ENCODE measurements at regions not wholly inside any gene's neighbourhood (a gene's known extent, or its start where the extent isn't known, plus 50 kb on each side); places are given as distances from the start of the nearest gene placed in this dataset.

DNA sequence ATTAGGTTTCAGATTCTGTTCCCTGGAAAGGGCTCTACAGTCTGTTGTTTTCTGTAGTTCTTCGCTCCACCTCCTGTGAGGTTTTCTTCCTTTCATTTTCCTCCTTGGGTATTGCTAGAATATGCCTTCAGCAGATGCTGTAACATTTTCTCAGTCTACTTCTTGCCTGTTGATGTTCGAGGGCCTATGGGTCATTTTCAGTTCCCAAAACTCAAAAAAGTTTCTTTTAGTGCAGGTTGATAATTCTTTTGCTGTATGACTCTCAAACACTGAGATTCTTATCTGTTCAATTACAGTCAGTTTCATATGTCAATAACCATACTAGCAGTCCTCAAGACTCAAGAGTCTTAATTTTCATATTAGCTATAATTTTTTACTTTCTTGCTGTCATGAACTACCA is 268.3 kb downstream of the RFC3 start:
- Histone ChIP-seq H3K27ac (ENCODE audit: low read length) (peak overlapping the region; percentile 74), H3K4me2 (ENCODE audit: low read length) (peak overlapping the region; percentile 23)

DNA sequence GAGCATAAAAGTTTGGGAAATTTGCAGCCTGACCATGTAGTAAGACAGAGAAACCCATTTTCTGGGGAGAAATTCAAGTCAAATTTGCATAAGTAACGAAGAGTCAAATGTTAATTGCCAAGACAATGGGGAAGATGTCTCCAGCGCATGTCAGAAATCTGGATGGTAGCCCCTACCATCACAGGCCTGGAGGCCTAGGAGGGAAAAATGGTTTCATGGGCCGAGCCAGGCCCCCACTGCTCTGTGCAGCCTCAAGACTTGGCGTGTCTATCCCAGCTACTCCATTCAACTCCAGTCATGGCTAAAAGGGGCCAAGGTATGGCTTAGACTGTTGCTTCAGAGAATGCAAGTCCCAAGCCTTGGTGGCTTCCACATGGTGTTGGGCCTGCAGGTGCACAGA is 269.8 kb downstream of the RFC3 start:
- Histone ChIP-seq H3K27me3 (ENCODE audit: low read depth, low read length) (no peaks in the 10 kb centered on the region), H3K9ac (ENCODE audit: low read length) (no peak overlapping the region), H3K36me3 (replicated peaks; ENCODE audit: low read depth, low read length) (peaks cover 9% of the 10 kb centered on the region), H3K79me2 (ENCODE audit: low read length) (no peaks in the 10 kb centered on the region), H3K9me3 (ENCODE audit: insufficient read depth, low read length) (peaks cover 8% of the 10 kb centered on the region; the same call in 1 of the 2 replicates), H4K20me1 (ENCODE audit: insufficient read depth, low read length) (no peaks in the 10 kb centered on the region), H2AFZ (ENCODE audit: low read depth, low read length) (no peak overlapping the region), H3K27ac (ENCODE audit: low read length) (no peak overlapping the region; the same call in 1 of the 2 replicates), H3K4me1 (ENCODE audit: low read length) (peaks cover 22% of the 10 kb centered on the region), H3K4me3 (ENCODE audit: low read length) (no peak overlapping the region), H3K4me2 (ENCODE audit: low read length) (no peak overlapping the region)
- TF ChIP-seq, protein P1, sequence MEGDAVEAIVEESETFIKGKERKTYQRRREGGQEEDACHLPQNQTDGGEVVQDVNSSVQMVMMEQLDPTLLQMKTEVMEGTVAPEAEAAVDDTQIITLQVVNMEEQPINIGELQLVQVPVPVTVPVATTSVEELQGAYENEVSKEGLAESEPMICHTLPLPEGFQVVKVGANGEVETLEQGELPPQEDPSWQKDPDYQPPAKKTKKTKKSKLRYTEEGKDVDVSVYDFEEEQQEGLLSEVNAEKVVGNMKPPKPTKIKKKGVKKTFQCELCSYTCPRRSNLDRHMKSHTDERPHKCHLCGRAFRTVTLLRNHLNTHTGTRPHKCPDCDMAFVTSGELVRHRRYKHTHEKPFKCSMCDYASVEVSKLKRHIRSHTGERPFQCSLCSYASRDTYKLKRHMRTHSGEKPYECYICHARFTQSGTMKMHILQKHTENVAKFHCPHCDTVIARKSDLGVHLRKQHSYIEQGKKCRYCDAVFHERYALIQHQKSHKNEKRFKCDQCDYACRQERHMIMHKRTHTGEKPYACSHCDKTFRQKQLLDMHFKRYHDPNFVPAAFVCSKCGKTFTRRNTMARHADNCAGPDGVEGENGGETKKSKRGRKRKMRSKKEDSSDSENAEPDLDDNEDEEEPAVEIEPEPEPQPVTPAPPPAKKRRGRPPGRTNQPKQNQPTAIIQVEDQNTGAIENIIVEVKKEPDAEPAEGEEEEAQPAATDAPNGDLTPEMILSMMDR (IDR thresholded peaks at IDR 0.05; ENCODE audit: low read depth, low read length) = no peak
- no peak for TF ChIP-seq EZH2phosphoT487 (IDR thresholded peaks at IDR 0.05; ENCODE audit: low read depth)

More for the DNA sequence above, 268.3 kb downstream of the RFC3 start:
- H3K9me3 ChIP-seq (ENCODE audit: insufficient read depth, low read length) = peaks cover 8% of the 10 kb centered on the region; the same call in 1 of the 2 replicates
- no peaks in the 10 kb centered on the region for H4K20me1 ChIP-seq (ENCODE audit: insufficient read depth, low read length)
- H3K4me1 ChIP-seq (ENCODE audit: low read length) = peaks cover 34% of the 10 kb centered on the region
- H3K9ac ChIP-seq (ENCODE audit: low read length) = no peak overlapping the region
- H3K27me3 ChIP-seq (ENCODE audit: low read depth, low read length) = no peaks in the 10 kb centered on the region
- TF ChIP-seq EZH2phosphoT487 (IDR thresholded peaks at IDR 0.05; ENCODE audit: low read depth) = no peak
- TF ChIP-seq, protein P1 (IDR thresholded peaks at IDR 0.05; ENCODE audit: low read depth, low read length) = no peak
- H3K79me2 ChIP-seq (ENCODE audit: low read length) = no peaks in the 10 kb centered on the region
- peaks cover 9% of the 10 kb centered on the region for H3K36me3 ChIP-seq (replicated peaks; ENCODE audit: low read depth, low read length)
- H3K4me3 ChIP-seq (ENCODE audit: low read length) = no peak overlapping the region
- H2AFZ ChIP-seq (ENCODE audit: low read depth, low read length) = no peak overlapping the region

DNA sequence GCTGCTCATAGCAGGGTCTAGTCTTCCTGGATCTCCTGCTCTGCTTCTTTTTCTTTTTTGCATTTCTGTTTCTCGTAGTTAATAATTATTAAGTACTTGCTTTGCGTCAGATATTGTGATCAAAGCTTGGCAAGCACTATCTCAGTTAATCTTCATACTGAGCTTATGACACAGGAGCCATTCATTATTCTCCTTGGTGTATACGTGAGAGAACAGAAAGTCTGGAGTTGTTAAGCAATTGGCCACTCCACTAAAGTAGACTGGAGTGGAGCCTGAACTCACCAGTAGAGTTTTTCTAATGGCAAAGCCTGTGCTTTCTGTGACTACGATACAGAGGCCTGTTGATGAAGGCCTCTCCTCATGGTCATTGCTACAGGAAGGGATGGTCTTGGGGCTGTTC is 285.9 kb downstream of the RFC3 start:
- no peaks in the 10 kb centered on the region for H3K4me1 ChIP-seq (ENCODE audit: low read length)
- no peaks in the 10 kb centered on the region for H3K9me3 ChIP-seq (ENCODE audit: insufficient read depth, low read length)
- H3K79me2 ChIP-seq (ENCODE audit: low read length) = no peaks in the 10 kb centered on the region
- no peaks in the 10 kb centered on the region for H4K20me1 ChIP-seq (ENCODE audit: insufficient read depth, low read length)
- H3K36me3 ChIP-seq (replicated peaks; ENCODE audit: low read depth, low read length) = no peaks in the 10 kb centered on the region
- no peak overlapping the region for H3K27ac ChIP-seq (ENCODE audit: low read length)
- no peak overlapping the region for H3K9ac ChIP-seq (ENCODE audit: low read length)
- H3K27me3 ChIP-seq (ENCODE audit: low read depth, low read length) = no peaks in the 10 kb centered on the region
- H3K4me3 ChIP-seq (ENCODE audit: low read length) = no peak overlapping the region
- H2AFZ ChIP-seq (ENCODE audit: low read depth, low read length) = no peak overlapping the region
- no peak overlapping the region for H3K4me2 ChIP-seq (ENCODE audit: low read length)
- TF ChIP-seq EZH2phosphoT487 (IDR thresholded peaks at IDR 0.05; ENCODE audit: low read depth) = no peak

DNA sequence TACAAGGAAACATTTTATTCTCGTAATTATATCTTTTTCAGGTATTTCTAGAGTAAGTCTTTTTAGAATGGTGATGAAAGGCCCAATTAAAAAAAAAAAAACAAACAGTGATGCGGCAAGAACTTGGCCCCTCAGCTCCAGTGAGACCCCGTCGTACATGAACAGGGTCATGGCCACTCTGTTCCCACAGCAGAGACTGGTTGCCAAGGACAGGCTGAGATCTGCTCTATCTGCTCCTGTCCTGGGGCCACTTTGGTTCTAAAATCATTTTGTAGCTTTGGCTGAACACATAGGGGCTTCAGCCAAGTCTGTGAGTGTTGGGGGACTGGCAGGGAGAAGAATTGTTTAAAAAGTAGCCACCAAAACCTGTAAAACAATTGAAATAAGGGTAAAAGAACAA is 286.9 kb downstream of the RFC3 start:
- no peak overlapping the region for H3K9ac ChIP-seq (ENCODE audit: low read length)
- no peak overlapping the region for H3K4me2 ChIP-seq (ENCODE audit: low read length)
- H2AFZ ChIP-seq (ENCODE audit: low read depth, low read length) = no peak overlapping the region
- no peaks in the 10 kb centered on the region for H3K9me3 ChIP-seq (ENCODE audit: insufficient read depth, low read length)
- TF ChIP-seq EZH2phosphoT487 (IDR thresholded peaks at IDR 0.05; ENCODE audit: low read depth) = no peak
- TF ChIP-seq, protein P1 (IDR thresholded peaks at IDR 0.05; ENCODE audit: low read depth, low read length) = no peak
- H3K27ac ChIP-seq (ENCODE audit: low read length) = no peak overlapping the region
- H3K79me2 ChIP-seq (ENCODE audit: low read length) = no peaks in the 10 kb centered on the region
- H3K27me3 ChIP-seq (ENCODE audit: low read depth, low read length) = no peaks in the 10 kb centered on the region
- no peaks in the 10 kb centered on the region for H4K20me1 ChIP-seq (ENCODE audit: insufficient read depth, low read length)
- no peaks in the 10 kb centered on the region for H3K36me3 ChIP-seq (replicated peaks; ENCODE audit: low read depth, low read length)
- H3K4me3 ChIP-seq (ENCODE audit: low read length) = no peak overlapping the region
- no peaks in the 10 kb centered on the region for H3K4me1 ChIP-seq (ENCODE audit: low read length)

DNA sequence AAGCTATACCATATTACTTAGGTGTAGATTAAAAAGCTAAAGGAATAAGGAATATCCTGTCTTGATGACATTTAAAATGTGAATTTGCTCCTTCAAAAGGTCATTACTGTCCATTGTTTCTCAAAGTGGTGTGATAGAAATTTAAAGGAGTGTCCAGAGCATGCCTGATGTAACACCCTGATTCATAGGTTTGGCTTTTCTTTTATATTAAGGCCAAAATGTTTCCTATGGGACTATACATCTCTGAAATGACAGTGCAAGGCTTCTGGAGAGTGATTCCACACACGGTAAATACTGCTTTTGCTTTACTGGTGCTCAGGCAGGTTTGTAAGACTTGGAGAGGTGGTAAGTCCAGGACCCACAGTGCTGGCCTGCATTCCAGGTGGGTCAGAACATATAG is 289.9 kb downstream of the RFC3 start:
- no peak overlapping the region for H3K4me2 ChIP-seq (ENCODE audit: low read length)
- no peaks in the 10 kb centered on the region for H3K27me3 ChIP-seq (ENCODE audit: low read depth, low read length)
- H3K4me1 ChIP-seq (ENCODE audit: low read length) = no peaks in the 10 kb centered on the region
- H3K9ac ChIP-seq (ENCODE audit: low read length) = no peak overlapping the region
- H3K36me3 ChIP-seq (replicated peaks; ENCODE audit: low read depth, low read length) = no peaks in the 10 kb centered on the region
- H3K9me3 ChIP-seq (ENCODE audit: insufficient read depth, low read length) = no peaks in the 10 kb centered on the region
- TF ChIP-seq, protein P1 (IDR thresholded peaks at IDR 0.05; ENCODE audit: low read depth, low read length) = no peak
- no peak for TF ChIP-seq EZH2phosphoT487 (IDR thresholded peaks at IDR 0.05; ENCODE audit: low read depth)
- H3K4me3 ChIP-seq (ENCODE audit: low read length) = no peak overlapping the region
- no peak overlapping the region for H3K27ac ChIP-seq (ENCODE audit: low read length)
- no peak overlapping the region for H2AFZ ChIP-seq (ENCODE audit: low read depth, low read length)
- H3K79me2 ChIP-seq (ENCODE audit: low read length) = no peaks in the 10 kb centered on the region
- no peaks in the 10 kb centered on the region for H4K20me1 ChIP-seq (ENCODE audit: insufficient read depth, low read length)

Measured in OCI-LY3 (cell line).